Globus pallidus (tissue), 1 donor: ENCODE measurements at regions not wholly inside any gene's neighbourhood (a gene's known extent, or its start where the extent isn't known, plus 50 kb on each side); places are given as distances from the start of the nearest gene placed in this dataset.
"Not testable (repeated sequence)": the region's sequence is repeated elsewhere in the genome, so short reads cannot be mapped to it uniquely, and the experiment has no call there.

Source experiments
- DNase-seq: peaks from one replicate; pipeline ENCODE4 v3.0.0-alpha.2; 2015; ENCODE audit warnings: low spot score

DNA sequence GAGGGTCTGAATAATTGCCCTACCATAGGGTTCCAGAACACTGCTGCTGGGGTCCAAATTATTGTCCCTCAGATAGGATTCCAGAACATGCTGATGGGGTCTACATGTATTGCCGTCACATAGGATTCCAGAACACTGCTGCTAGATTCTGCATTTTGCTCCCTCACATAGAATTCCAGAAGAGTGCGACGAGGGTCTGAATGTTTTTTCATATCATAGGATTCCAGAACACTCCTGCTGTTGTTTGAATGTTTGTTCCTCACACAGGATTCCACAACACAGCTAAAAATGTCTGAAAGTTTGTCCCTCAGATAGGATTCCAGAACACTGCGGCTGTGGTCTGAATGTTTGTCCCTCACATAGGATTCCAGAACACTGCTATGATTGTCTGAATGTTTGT lies 198.1 kb downstream of the FOXD4L6 start:
- DNase-seq, result not testable (repeated sequence)

DNA sequence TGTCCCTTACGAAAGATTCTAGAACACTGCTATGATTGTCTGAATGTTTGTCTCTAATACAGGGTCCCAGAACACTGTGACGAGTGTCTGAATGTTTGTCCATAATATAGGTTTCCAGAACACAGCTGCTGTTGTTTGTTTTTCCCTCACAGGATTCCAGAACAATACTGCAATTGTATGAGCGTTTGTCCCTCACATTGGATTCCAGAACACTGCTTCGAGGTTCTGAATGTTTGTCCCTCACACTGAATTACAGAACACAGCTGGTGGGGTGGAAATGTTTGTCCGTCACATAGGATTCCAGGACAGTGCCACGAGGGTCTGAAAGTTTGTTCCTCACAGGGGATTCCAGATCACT lies 199.0 kb downstream of the FOXD4L6 start:
- DNase-seq, result not testable (repeated sequence)

DNA sequence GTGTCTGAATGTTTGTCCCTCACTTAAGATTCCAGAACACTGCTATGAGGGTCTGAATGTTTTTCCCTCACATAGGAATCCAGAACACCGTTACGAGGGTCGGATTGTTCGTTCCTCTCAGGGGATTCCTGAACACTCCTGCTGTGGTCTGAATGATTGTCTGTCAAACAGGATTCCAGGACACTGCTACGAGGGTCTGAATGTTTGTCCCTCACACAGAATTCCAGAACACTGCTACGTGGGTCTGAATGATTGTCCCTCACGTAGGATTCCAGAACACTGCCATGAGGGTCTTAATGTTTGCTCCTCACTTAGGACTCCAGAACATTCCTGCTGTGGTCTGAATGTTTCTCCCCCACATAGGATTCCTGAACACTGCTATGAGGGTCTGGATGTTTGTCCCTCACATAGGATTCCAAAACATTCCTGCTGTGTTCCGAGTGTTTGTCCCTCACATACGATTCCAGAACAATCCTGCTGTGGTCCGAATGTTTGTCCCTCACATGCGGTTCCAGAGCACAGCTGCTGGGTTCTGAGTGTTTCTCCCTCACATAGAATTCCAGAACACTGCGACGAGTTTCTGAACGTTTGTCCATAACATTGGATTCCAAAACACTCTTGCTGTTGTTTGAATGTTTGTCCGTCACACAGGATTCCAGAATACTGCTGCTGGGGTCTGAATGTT lies 199.5 kb downstream of the FOXD4L6 start:
- no peak for DNase-seq

DNA sequence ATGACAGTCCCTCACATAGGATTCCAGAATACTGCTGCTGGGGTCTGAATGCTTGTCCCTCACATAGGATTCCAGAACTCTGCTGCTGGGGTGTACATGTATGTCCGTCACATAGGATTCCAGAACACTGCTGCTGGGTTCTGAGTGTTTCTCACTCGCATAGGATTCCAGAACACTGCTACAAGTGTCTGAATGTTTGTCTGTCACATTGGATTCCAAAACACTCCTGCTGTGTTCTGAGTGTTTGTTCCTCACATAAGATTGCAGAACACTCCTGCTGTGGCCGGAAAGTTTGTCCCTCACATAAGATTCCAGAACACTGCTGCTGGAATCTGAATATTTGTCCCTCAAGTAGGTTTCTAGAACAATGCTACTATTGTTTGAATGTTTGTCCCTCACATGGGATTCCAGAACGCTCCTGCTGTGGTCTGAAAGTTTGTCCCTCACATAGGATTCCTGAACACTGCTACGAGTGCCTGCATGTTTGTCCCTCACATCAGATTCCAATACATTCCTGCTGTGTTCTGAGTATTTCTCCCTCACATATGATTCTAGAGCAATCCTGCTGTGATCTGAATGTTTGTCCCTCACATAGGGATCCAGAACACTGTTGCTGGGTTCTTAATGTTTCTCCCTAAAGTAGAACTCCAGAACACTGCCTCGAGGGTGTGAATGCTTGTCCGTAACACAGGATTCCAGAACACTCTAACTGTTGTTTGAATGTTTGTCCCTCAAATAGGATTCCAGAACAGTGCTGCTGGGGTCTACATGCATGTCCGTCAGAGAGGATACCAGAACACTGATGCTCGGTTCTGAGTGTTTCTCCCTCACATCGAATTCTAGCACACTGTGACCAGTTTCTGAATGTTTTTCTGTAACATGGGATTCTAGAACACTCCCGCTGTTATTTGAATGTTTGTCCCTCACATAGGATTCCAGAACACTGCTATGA lies 200.4 kb downstream of the FOXD4L6 start:
- no peak for DNase-seq

DNA sequence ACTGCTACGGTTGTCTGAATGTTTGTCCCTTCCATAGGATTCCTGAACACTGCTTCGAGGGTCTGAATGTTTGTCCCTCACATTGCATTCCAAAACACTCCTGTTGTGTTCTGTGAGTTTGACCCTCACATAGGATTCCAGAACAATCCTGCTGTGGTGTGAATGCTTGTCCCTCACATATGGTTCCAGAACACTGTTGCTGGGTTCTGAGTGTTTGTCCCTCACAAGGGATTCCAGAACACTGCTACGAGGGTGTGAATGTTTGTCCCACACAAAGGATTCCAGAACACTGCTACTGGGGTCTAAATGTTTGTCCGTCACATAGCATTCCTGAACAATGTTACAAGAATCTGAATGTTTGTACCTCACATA lies 201.2 kb downstream of the FOXD4L6 start:
- no peak for DNase-seq

DNA sequence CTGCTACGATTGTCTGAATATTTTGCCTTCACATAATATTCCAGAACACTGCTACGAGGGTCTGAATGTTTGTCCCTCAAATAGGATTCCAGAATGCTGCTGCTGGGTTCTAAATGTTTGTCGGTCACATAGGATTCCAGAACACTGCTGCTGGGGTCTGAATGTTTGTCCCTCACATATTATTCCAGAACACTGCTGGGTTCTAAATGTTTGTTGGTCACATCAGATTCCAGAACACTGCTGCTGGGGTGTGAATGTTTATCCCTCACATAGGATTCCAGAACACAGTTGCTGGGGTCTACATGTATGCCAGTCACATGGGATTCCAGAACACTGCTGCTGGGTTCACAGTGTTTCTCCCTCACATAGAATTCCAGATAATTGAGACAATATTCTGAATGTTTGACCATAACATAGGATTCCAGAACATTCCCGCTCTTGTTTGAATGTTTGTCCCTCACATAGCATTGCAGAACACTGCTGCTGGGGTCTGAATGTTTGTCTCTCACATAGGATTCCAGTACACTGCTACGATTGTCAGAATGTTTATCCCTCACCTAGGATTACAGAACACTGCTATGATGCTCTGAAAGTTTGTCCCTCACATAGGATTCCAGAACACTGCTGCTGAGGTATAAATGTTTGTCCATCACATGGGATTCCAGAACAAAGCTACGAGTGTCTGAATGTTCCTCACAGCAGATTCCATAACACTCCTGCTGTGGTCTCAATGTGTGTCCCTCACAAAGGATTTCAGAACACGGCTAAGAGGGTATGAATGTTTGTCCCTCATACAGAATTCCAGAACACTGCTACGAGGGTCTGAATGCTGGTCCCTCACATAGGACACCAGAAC lies 201.8 kb downstream of the FOXD4L6 start:
- no peak for DNase-seq

DNA sequence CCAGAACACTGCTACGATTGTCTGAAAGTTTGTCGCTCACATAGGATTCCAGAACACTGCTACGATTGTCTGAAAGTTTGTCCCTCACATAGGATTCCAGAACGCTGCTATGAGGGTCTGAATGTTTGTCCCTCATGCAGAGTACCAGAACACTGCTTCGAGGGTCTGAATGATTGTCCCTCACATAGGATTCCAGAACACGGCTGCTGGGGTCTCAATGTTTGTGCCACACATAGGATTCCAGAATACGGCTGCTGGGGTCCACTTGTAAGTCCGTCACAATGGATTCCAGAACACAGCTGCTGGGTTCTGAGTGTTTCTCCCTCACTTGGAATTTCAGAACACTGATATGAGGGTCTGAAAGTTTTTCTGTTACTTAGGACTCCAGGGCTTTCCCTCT lies 203.3 kb downstream of the FOXD4L6 start:
- DNase-seq, result no peak

DNA sequence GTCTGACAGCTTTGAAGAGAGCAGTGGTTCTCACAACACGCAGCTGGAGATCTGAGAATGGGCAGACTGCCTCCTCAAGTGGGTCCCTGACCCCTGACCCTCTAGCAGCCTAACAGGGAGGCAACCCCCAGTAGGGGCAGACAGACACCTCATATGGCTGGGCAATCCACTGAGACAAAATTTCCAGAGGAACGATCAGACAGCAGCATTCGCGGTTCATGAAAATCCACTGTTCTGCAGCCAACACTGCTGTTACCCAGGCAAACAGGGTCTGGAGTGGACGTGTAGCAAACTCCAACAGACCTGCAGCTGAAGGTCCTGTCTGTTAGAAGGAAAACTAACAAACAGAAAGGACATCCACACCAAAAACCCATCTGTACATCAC lies 212.1 kb downstream of the FOXD4L6 start:
- DNase-seq, result not testable (repeated sequence)

DNA sequence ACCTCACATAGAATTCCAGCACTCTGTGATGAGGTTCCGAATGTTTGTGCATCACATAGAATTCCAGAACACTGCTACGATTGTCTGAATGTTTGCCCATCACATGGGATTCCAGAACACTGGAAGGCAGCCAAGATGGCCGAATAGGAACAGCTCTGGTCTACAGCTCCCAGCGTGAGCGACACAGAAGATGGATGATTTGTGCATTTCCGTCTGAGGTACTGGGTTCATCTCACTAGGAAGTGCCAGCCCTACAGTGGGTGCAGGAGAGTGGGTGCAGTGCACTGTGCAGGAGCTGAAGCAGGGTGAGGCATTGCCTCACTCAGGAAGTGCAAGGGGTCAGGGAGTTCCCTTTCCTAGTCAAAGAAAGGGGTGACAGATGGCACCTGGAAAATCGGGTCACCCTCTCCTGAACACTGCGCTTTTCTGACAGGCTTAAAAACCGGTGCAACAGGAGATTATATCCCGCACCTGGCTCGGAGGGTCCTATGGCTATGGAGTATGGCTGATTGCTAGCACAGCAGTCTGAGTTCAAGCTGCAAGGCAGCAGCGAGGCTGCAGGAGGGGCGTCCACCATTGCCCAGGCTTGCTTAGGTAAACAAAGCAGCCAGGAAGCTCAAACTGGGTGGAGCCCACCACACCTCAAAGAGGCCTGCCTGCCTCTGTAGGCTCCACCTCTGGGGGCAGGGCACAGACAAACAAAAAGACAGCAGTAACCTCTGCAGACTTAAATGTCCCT lies 212.7 kb downstream of the FOXD4L6 start:
- DNase-seq, result not testable (repeated sequence)

DNA sequence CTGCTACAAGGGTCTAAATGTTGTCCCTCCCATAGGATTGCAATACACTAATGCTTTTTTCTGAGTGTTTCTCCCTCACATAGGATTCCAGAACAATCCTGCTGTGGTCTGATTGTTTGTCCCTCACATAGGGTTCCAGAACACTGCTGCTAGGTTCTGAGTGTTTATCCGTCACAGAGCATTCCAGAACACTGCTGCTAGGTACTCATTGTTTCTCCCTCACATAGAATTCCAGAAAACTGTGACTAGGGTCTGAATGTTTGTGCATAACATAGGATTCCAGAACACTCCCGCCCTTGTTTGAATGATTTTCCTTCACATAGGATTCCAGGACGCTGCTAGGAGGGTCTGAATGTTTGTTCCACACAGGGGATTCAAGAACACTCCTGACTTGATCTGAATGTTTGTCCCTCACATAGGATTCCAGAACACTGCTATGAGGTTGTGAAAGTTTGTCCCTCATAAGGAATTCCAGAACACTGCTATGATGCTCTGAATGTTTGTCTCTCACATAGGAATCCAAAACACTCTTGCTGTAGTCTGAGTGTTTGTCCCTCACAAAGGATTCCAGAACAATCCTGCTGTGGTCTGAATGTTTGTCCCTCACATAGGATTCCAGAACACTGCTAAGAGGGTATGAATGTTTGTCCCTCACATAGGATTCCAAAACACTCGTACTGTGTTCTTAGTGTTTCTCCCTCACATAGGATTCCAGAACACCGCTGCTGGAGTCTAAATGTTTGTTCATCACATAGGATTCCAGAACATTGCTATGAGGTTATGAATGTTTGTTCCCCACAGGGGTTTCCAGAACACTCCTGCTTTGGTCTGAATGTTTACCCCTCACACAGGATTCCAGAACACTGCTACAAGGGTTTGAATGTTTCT lies 213.5 kb downstream of the FOXD4L6 start:
- DNase-seq, result no peak

DNA sequence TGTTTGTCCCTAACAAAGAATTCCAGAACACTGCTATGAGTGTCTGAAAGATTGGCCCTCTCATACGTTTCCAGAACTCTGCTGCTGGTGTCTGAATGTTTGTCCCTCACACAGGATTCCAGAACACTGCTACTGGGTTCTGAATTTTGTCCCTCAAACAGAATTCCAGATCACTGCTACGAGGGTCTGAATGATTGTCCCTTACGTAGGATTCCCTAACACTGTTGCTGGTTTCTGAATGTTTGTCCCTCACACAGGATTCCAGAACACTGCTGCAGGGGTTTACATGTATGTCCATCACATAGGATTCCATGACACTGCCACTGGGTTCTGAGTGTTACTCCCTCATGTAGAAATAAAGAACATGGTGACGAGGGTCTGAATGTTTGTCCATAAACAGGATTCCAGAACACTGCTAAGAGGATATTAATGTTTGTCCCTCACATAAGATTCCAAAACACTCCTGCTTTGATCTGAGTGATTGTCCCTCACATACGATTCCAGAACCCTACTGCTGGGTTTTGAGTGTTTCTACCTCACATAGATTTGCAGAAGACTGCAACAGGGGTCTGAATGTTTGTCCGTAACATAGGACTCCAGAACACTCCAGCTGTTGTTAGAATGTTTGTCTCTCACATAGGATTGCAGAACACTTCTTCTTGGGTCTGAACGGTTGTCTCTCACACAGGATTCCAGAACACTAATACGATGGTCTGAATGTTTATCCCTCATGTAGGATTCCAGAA lies 214.4 kb downstream of the FOXD4L6 start:
- no peak for DNase-seq

DNA sequence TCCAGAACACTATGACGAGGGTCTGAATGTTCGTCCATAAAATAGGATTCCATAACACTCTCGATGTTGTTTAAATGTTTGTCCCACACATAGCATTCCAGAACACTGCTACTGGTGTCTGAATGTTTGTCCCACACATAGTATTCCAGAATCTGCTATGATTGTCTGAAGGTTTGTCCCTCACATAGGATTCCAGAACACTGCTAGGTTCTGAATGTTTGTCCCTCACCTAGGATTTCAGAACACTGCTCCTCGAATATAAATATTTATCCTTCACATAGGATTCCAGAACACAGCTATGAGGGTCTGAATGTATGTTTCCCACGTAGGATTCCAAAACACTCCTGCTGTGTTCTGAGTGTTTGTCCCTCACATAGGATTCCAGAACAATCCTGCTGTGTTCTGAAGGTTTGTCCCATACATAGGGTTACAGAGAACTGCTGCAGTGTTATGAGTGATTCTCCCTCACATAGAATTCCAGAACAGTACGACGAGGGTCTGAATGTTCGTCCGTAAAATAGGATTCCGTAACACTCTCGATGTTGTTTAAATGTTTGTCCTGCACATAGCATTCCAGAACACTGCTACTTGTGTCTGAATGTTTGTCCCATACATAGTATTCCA lies 215.3 kb downstream of the FOXD4L6 start:
- no peak for DNase-seq

DNA sequence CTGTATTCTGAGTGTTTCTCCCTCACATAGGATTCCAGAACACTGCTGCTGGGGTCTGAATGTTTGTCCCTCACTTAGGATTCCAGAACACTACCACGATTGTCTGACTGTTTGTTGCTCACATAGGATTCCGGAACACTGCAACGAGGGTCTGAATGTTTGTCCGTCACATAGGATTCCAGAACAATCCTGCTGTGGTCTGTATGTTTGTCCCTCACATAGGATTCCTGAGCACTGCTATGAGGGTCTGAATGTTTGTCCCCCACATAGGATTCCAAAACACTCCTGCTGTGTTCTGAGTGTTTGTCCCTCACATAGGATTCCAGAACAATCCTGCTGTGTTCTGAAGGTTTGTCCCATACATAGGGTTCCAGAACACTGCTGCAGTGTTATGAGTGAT lies 215.8 kb downstream of the FOXD4L6 start:
- not testable (repeated sequence) for DNase-seq

DNA sequence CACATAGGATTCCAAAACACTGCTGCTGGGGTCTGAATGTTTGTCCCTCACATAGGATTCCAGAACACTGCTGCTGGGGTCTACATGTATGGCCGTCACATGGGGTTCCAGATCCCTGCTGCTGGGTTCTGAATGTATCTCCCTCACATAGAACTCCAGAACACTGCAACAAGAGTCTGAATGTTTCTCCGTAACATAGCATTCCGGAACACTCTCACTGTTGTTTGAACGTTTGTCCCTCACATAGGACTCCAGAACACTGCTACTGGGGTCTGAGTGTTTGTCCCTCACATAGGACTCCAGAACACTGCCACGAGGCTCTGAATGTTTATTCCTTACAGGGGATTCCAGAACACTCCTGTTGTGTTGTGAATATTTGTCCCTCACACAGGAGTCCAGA lies 216.8 kb downstream of the FOXD4L6 start:
- DNase-seq, result no peak

DNA sequence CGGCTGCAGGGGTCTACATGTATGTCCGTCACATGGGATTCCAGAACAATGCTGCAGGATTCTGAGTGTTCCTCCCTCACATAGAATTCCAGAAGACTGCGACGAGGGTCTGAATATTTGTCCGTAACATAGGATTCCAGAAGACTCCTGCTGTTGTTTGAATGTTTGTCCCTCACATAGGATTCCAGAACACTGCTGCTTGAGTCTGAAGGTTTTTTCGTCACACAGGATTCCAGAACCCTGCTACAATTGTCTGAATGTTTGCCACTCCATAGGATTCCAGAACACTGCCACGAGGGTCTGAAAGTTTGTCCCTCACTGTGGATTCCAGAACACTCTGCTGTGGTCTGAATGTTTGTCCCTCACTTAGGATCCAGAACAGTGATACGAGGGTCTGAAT lies 217.5 kb downstream of the FOXD4L6 start:
- not testable (repeated sequence) for DNase-seq

DNA sequence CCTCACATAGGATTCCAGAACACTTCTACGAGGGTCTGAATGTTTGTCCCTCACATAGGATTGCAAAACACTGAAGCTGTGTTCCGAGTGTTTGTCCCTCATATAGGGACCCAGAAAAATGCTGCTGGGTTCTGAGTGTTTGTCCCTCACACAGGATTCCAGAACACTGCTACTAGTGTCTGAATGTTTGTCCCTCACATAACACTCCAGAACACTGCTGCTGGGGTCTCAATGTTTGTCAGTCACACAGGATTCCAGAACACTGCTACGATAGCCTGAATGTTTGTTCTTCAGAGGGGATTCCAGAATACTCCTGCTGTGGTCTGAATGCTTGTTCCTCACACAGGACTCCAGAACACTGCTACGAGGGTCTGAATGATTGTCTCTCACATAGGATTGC lies 218.7 kb downstream of the FOXD4L6 start:
- no peak for DNase-seq

DNA sequence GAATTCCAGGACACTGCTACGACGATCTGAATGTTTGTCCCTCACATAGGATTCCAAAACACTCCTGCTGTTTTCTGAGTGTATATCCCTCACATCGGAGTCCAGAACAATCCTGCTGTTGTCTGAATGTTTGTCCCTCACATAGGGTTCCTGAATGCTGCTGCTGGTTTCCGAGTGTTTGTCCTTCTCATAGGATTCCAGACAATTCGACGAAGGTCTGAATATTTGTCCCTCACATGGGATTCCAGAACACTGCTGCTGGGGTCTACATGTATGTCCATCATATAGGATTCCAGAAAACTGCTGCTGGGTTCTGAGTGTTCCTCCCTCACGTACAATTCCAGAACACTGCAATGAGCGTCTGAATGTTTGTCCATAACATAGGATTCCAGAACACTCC lies 219.4 kb downstream of the FOXD4L6 start:
- DNase-seq, result not testable (repeated sequence)

DNA sequence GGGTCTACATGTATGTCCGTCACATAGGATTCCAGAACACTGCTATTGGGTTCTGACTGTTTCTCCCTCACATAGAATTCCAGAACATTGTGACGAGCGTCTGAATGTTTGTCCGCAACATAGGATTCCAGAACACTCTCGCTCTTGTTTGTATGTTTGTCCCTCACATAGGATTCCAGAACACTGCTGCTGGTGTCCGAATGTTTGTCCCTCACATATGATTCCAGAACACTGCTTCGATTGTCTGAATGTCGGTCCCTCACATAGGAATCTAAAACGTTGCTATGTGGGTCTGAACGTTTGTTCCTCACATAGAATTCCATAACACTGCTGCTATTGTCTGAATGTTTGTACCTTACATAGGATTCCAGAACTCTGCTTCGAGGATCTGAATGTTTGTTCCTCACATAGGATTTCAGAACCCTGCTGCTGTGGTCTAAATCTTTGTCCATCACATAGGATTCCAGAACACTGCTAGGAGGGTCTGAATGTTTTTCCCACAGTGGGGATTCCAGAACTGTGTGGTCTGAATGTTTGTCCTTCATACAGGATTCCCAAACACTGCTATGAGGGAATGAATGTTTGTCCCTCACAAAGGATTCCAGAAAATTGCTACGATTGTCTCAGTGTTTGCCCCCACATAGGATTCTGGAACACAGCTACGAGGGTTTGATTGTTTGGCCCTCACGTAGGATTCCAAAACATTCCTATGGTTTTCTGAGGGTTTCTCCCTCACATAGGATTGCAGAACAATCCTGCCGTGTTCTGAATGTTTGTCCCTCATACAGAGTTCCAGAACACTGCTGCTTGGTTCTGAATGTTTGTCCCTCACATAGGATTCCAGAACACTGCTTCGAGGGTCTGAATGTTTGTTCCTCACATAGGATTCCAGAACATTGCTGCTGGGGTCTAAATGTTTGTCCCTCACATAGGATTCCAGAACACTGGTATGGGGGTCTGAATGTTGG lies 220.5 kb downstream of the FOXD4L6 start:
- DNase-seq, result no peak
